DOHH2 (cell line): ENCODE measurements at regions not wholly inside any gene's neighbourhood (a gene's known extent, or its start where the extent isn't known, plus 50 kb on each side); places are given as distances from the start of the nearest gene placed in this dataset.

Experiments
- H3F3A ChIP-seq: fragments of 200-600 bp; sonication (generic), shearing (Covaris generic); 2 replicates; pipeline ENCODE4 v1.6.0; 2016; ENCODE audit warnings: antibody characterized with exemption, mild to moderate bottlenecking; ENCODE audit not compliant: control insufficient read depth, insufficient read depth
- H3K27ac ChIP-seq: fragments of 200-600 bp; sonication (generic); 2 replicates; pipeline ENCODE4 v1.5.1; 2014; ENCODE audit warnings: low read depth, mild to moderate bottlenecking, low read length, moderate library complexity
- H3K27me3 ChIP-seq: fragments of 200-600 bp; sonication (generic); 2 replicates; pipeline ENCODE4 v1.6.1; 2014; ENCODE audit warnings: mild to moderate bottlenecking, low read length, mixed read lengths; ENCODE audit not compliant: control insufficient read depth
- H3K36me3 ChIP-seq: fragments of 200-600 bp; sonication (generic); 2 replicates; pipeline ENCODE4 v1.6.1; 2014; ENCODE audit warnings: mild to moderate bottlenecking, low read length, moderate library complexity, mixed read lengths; ENCODE audit not compliant: control insufficient read depth
- H3K4me1 ChIP-seq: fragments of 200-600 bp; sonication (generic); 2 replicates; pipeline ENCODE4 v1.6.1; 2014; ENCODE audit warnings: mild to moderate bottlenecking, low read length, mixed read lengths; ENCODE audit not compliant: control insufficient read depth
- H3K4me2 ChIP-seq: fragments of 200-600 bp; sonication (generic); 2 replicates; pipeline ENCODE4 v1.6.0; 2014; ENCODE audit warnings: mild to moderate bottlenecking, low read length, moderate library complexity
- H3K4me3 ChIP-seq: fragments of 200-600 bp; sonication (generic); 2 replicates; pipeline ENCODE4 v1.5.1; 2014; ENCODE audit warnings: mild to moderate bottlenecking, low read length, mixed read lengths
- H3K79me2 ChIP-seq: fragments of 200-600 bp; sonication (generic); 2 replicates; pipeline ENCODE4 v1.6.1; 2014; ENCODE audit warnings: mild to moderate bottlenecking, low read length, mixed read lengths; ENCODE audit not compliant: control insufficient read depth
- H3K9me2 ChIP-seq: fragments of 200-600 bp; sonication (generic); replicated peaks from 2 replicates; pipeline ENCODE4 v1.6.1; 2014; ENCODE audit warnings: mild to moderate bottlenecking, low read length, mixed read lengths; ENCODE audit not compliant: control insufficient read depth
- H3K9me3 ChIP-seq: fragments of 200-600 bp; sonication (generic); 2 replicates; pipeline ENCODE4 v1.6.1; 2014; ENCODE audit warnings: antibody characterized with exemption, low read length, mixed read lengths; ENCODE audit not compliant: control insufficient read depth, insufficient read depth
- H4K20me1 ChIP-seq: fragments of 200-600 bp; sonication (generic); 2 replicates; pipeline ENCODE4 v1.6.0; 2014; ENCODE audit warnings: low read depth, mild to moderate bottlenecking, antibody characterized with exemption, low read length, moderate library complexity; ENCODE audit not compliant: control insufficient read depth, insufficient read depth
- CTCF ChIP-seq: fragments of 200-600 bp; sonication (generic); IDR thresholded peaks from one replicate; pipeline ENCODE4 v1.5.1; 2014; ENCODE audit warnings: antibody characterized with exemption, mild to moderate bottlenecking, low read depth, low read length; ENCODE audit not compliant: poor library complexity, severe bottlenecking
- EZH2phosphoT487 ChIP-seq: fragments of 200-600 bp; sonication (generic); IDR thresholded peaks from 2 replicates; pipeline ENCODE4 v1.6.1; 2017; ENCODE audit warnings: borderline replicate concordance, mild to moderate bottlenecking, antibody characterized with exemption, low read length, moderate library complexity, mixed read lengths

- Histone ChIP-seq H3K27ac (no peak overlapping the region), H3K9me3 (no peaks in the 10 kb centered on the region), H3K27me3 (peaks cover 6% of the 10 kb centered on the region), H4K20me1 (no peaks in the 10 kb centered on the region), H3K4me3 (no peak overlapping the region), H3K9me2 (no peaks in the 10 kb centered on the region), H3K36me3 (no peaks in the 10 kb centered on the region), H3K79me2 (no peaks in the 10 kb centered on the region), H3K4me2 (no peak overlapping the region), H3K4me1 (no peaks in the 10 kb centered on the region), H3F3A (no peaks in the 10 kb centered on the region)
- no peak for TF ChIP-seq EZH2phosphoT487
- no peak for TF ChIP-seq CTCF
Measured at GRCh38 chr4:112857461-112857860, 192.0 kb upstream of the ANK2 start.

- H3K36me3 ChIP-seq = no peaks in the 10 kb centered on the region
- H3K79me2 ChIP-seq = no peaks in the 10 kb centered on the region
- H3F3A ChIP-seq = no peaks in the 10 kb centered on the region
- no peaks in the 10 kb centered on the region for H4K20me1 ChIP-seq
- no peaks in the 10 kb centered on the region for H3K4me1 ChIP-seq
- H3K9me3 ChIP-seq = no peaks in the 10 kb centered on the region
- no peak overlapping the region for H3K4me3 ChIP-seq
- peaks cover 6% of the 10 kb centered on the region for H3K27me3 ChIP-seq
- no peak for TF ChIP-seq EZH2phosphoT487
- no peak for TF ChIP-seq CTCF
- H3K9me2 ChIP-seq = no peaks in the 10 kb centered on the region
- H3K4me2 ChIP-seq = no peak overlapping the region
- no peak overlapping the region for H3K27ac ChIP-seq
Measured at GRCh38 chr4:112858751-112859150, 190.7 kb upstream of the ANK2 start.

- no peak overlapping the region for H3K27ac ChIP-seq
- H3K9me2 ChIP-seq = no peaks in the 10 kb centered on the region
- H3K4me3 ChIP-seq = no peak overlapping the region
- H3K4me2 ChIP-seq = no peak overlapping the region
- no peaks in the 10 kb centered on the region for H3K79me2 ChIP-seq
- TF ChIP-seq EZH2phosphoT487 (no peak), CTCF (no peak)
- H3K36me3 ChIP-seq = no peaks in the 10 kb centered on the region
- no peaks in the 10 kb centered on the region for H3F3A ChIP-seq
- peaks cover 6% of the 10 kb centered on the region for H3K27me3 ChIP-seq
- no peaks in the 10 kb centered on the region for H4K20me1 ChIP-seq
- H3K9me3 ChIP-seq = no peaks in the 10 kb centered on the region
- no peaks in the 10 kb centered on the region for H3K4me1 ChIP-seq
Measured at GRCh38 chr4:112859456-112860184, 189.8 kb upstream of the ANK2 start.
